ENCODE measurements at regions not wholly inside any gene's neighbourhood (a gene's known extent, or its start where the extent isn't known, plus 50 kb on each side); places are given as distances from the start of the nearest gene placed in this dataset.

- ATAC-seq, result no peak
- TF ChIP-seq REST (IDR thresholded peaks at IDR 0.05; ENCODE audit: unreplicated experiment), result no peak
- TF ChIP-seq EZH2 (IDR thresholded peaks at IDR 0.05; ENCODE audit: low read depth, unreplicated experiment), result no peak
- no peak for TF ChIP-seq CTCF (conservative IDR thresholded peaks at IDR 0.05; ENCODE audit: low read depth in 2 of 2)
- no peak for TF ChIP-seq ZNF331 (CRISPR knock-in tag; IDR thresholded peaks at IDR 0.05; ENCODE audit: low read depth)
- no peak for TF ChIP-seq POLR2AphosphoS5 (IDR thresholded peaks at IDR 0.05; ENCODE audit: low read depth)
- TF ChIP-seq ZNF462 (CRISPR knock-in tag; IDR thresholded peaks at IDR 0.05), result no peak
- TF ChIP-seq ZNF114 (CRISPR knock-in tag; IDR thresholded peaks at IDR 0.05), result no peak
- no peak for TF ChIP-seq STAT1 (IDR thresholded peaks at IDR 0.05; ENCODE audit: unreplicated experiment)
- TF ChIP-seq ETS1 (IDR thresholded peaks at IDR 0.05), result no peak
- no peak for TF ChIP-seq CREB1 (CRISPR knock-in tag; IDR thresholded peaks at IDR 0.05; ENCODE audit: low read depth)
- no peak for TF ChIP-seq JUNB (IDR thresholded peaks at IDR 0.05; ENCODE audit: unreplicated experiment)
- no peak for TF ChIP-seq NANOG (IDR thresholded peaks at IDR 0.05; ENCODE audit: borderline replicate concordance)
- no peak for TF ChIP-seq EZH2phosphoT487 (IDR thresholded peaks at IDR 0.05; ENCODE audit: unreplicated experiment)
- no peaks in the 10 kb centered on the region for H3K27me3 Mint-ChIP-seq (ENCODE audit: insufficient read depth, low read depth, poor library complexity)
Measured at GRCh38 chr18:47345291-47345690, 93.8 kb upstream of the SKOR2 start.

More at GRCh38 chr18:47345291-47345690, 93.8 kb upstream of the SKOR2 start:
- Histone ChIP-seq H3K79me2 (replicated peaks; ENCODE audit: insufficient read depth) (no peaks in the 10 kb centered on the region), H4K20me1 (replicated peaks; ENCODE audit: insufficient read depth) (no peaks in the 10 kb centered on the region), H3K27me3 (ENCODE audit: insufficient read depth) (no peaks in the 10 kb centered on the region), H2AFZ (no peak overlapping the region), H3K4me3 (no peak overlapping the region), H3K36me3 (ENCODE audit: insufficient read depth) (no peaks in the 10 kb centered on the region), H3K4me1 (ENCODE audit: insufficient read depth) (no peaks in the 10 kb centered on the region), H3F3A (replicated peaks; ENCODE audit: low read depth) (no peaks in the 10 kb centered on the region), H3K27ac (ENCODE audit: low read depth) (no peak overlapping the region), H3K9me2 (ENCODE audit: insufficient read depth) (peaks cover 9% of the 10 kb centered on the region; the same call in 1 of the 2 replicates), H3K4me2 (no peak overlapping the region)
- Mint-ChIP-seq H3K27ac (no peak overlapping the region), H3K36me3 (ENCODE audit: low read depth) (no peaks in the 10 kb centered on the region), H3K9me3 (no peaks in the 10 kb centered on the region; the same call in 2 of the 3 replicates), H3K4me3 (no peak overlapping the region), H3K4me1 (no peaks in the 10 kb centered on the region)
- no peak for DNase-seq (ENCODE audit: low spot score)
